Trophoblast cell (in vitro differentiated cells and primary cell): ENCODE measurements at regions not wholly inside any gene's neighbourhood (a gene's known extent, or its start where the extent isn't known, plus 50 kb on each side); places are given as distances from the start of the nearest gene placed in this dataset.
A peak's percentile ranks its signal among the peaks of the same experiment; 100 is the strongest.

Experiments
- DNase-seq, 2 donors: peaks; one replicate each; pipeline ENCODE4 v3.0.0-alpha.2; 2016
- H2AFZ ChIP-seq: 2 replicates; pipeline ENCODE4 v1.6.1; 2013; ENCODE audit warnings: low read length, moderate library complexity, mild to moderate bottlenecking; ENCODE audit not compliant: insufficient read depth, poor library complexity
- H2AK5ac ChIP-seq: 2 replicates; pipeline ENCODE4 v1.6.1; 2013; ENCODE audit warnings: mild to moderate bottlenecking, low read length
- H2BK120ac ChIP-seq: 2 replicates; pipeline ENCODE4 v1.6.1; 2013; ENCODE audit warnings: low read length, mild to moderate bottlenecking, moderate library complexity; ENCODE audit not compliant: insufficient read depth, poor library complexity
- H2BK12ac ChIP-seq: 2 replicates; pipeline ENCODE4 v1.6.1; 2013; ENCODE audit warnings: mild to moderate bottlenecking, low read length, moderate library complexity
- H2BK5ac ChIP-seq: 2 replicates; pipeline ENCODE4 v1.6.1; 2013; ENCODE audit warnings: low read length, low read depth, moderate library complexity, mild to moderate bottlenecking; ENCODE audit not compliant: poor library complexity
- H3K14ac ChIP-seq: 2 replicates; pipeline ENCODE4 v1.6.1; 2013; ENCODE audit warnings: mild to moderate bottlenecking, low read length
- H3K18ac ChIP-seq: 2 replicates; pipeline ENCODE4 v1.6.1; 2013; ENCODE audit warnings: mild to moderate bottlenecking, low read length
- H3K23ac ChIP-seq: 2 replicates; pipeline ENCODE4 v1.6.1; 2013; ENCODE audit warnings: low read length
- H3K27ac ChIP-seq: 2 replicates; pipeline ENCODE4 v1.5.1; 2013; ENCODE audit warnings: low read depth, mild to moderate bottlenecking, inconsistent platforms, low read length, moderate library complexity
- H3K27me3 ChIP-seq: 2 replicates; pipeline ENCODE4 v1.6.1; 2013; ENCODE audit warnings: inconsistent platforms, mild to moderate bottlenecking, low read length, moderate library complexity; ENCODE audit not compliant: insufficient read depth
- H3K36me3 ChIP-seq, 2 experiments: 1 replicate in 1 of 2; 2 replicates in 1 of 2; pipeline ENCODE4 v1.6.1; 2013; ENCODE audit warnings: low read length in 2 of 2, mild to moderate bottlenecking in 2 of 2, moderate library complexity in 1 of 2; ENCODE audit not compliant: insufficient read depth in 2 of 2, control insufficient read depth in 1 of 2
- H3K4ac ChIP-seq: 2 replicates; pipeline ENCODE4 v1.6.1; 2013; ENCODE audit warnings: low read depth, mild to moderate bottlenecking, low read length, moderate library complexity
- H3K4me1 ChIP-seq, 2 experiments: 1 replicate in 1 of 2; 2 replicates in 1 of 2; pipeline ENCODE4 v1.6.1; 2013; ENCODE audit warnings: low read length in 2 of 2, mild to moderate bottlenecking in 2 of 2, moderate library complexity in 1 of 2; ENCODE audit not compliant: insufficient read depth in 2 of 2, control insufficient read depth in 1 of 2
- H3K4me2 ChIP-seq: 2 replicates; pipeline ENCODE4 v1.6.1; 2013; ENCODE audit warnings: inconsistent platforms, mild to moderate bottlenecking, low read length, moderate library complexity
- H3K4me3 ChIP-seq: 2 replicates; pipeline ENCODE4 v1.5.1; 2013; ENCODE audit warnings: mild to moderate bottlenecking, low read depth, low read length, inconsistent platforms
- H3K79me1 ChIP-seq: one replicate; pipeline ENCODE4 v1.6.1; 2013; ENCODE audit warnings: low read length
- H3K79me2 ChIP-seq: 2 replicates; pipeline ENCODE4 v1.6.1; 2013; ENCODE audit warnings: low read length, mild to moderate bottlenecking; ENCODE audit not compliant: control insufficient read depth, insufficient read depth, poor library complexity
- H3K9ac ChIP-seq: 2 replicates; pipeline ENCODE4 v1.6.1; 2013; ENCODE audit warnings: mild to moderate bottlenecking, low read length
- H3K9me3 ChIP-seq: 2 replicates; pipeline ENCODE4 v1.6.1; 2013; ENCODE audit warnings: low read depth, mild to moderate bottlenecking, control low read depth, inconsistent platforms, low read length; ENCODE audit not compliant: insufficient read depth
- H4K12ac ChIP-seq: 2 replicates; pipeline ENCODE4 v1.6.1; 2013; ENCODE audit warnings: low read depth, mild to moderate bottlenecking, low read length, moderate library complexity
- H4K8ac ChIP-seq: 2 replicates; pipeline ENCODE4 v1.6.1; 2013; ENCODE audit warnings: low read depth, mild to moderate bottlenecking, low read length, moderate library complexity
- H4K91ac ChIP-seq: one replicate; pipeline ENCODE4 v1.6.1; 2013; ENCODE audit warnings: low read depth, mild to moderate bottlenecking, low read length, moderate library complexity
- WGBS: extraction: QIAGEN DNeasy Blood & Tissue Kit; methylation state at CpG from one replicate; pipeline ENCODE4 v1.1.7; 2013; ENCODE audit warnings: missing lambda C conversion rate; ENCODE audit not compliant: insufficient read length, insufficient coverage; ENCODE audit errors: extremely low coverage; 5-methylcytosine and 5-hydroxymethylcytosine counted together

DNA sequence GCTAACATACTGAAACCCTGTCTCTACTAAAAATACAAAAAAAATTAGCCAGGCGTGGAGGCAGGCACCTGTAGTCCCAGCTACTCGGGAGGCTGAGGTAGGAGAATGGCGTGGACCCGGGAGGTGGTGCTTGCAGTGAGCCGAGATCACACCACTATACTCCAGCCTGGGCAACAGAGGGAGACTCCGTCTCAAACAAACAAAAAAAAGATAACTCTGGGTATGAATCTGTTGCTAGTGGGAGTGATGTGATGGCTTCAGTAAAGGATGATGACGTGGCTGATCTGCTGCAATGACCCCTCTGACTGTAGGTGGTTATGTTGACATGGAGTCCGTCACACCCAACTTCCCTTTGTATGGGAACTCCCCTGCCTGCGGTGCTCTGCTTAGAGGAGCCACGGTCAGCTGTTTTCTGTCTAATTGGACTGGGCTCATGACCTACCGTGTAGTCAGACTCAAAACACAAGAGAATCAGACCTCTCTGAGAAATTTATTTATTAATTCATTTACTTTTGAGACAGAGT lies 59.1 kb upstream of the MED13L start:
- WGBS: no CpG with 5 or more reads among the region's 11 CpGs
- Histone ChIP-seq H2AFZ (no peak overlapping the region), H3K23ac (no peak overlapping the region), H3K14ac (no peak overlapping the region), H3K9ac (no peak overlapping the region), H3K79me2 (no peaks in the 10 kb centered on the region), H3K36me3 (no peaks in the 10 kb centered on the region), H4K12ac (no peak overlapping the region), H3K4me3 (no peak overlapping the region), H2BK120ac (no peak overlapping the region), H3K79me1 (no peaks in the 10 kb centered on the region), H2BK5ac (no peak overlapping the region), H3K27me3 (no peaks in the 10 kb centered on the region), H3K18ac (no peak overlapping the region), H3K27ac (no peak overlapping the region), H3K4me1 (peaks cover 2 to 5% of the 10 kb centered on the region in 2 experiments), H4K8ac (no peak overlapping the region), H4K91ac (no peak overlapping the region), H2BK12ac (no peak overlapping the region), H3K9me3 (no peaks in the 10 kb centered on the region), H3K4me2 (no peak overlapping the region), H2AK5ac (no peak overlapping the region), H3K4ac (no peak overlapping the region)
- DNase-seq: peak; percentile 80 to 86

DNA sequence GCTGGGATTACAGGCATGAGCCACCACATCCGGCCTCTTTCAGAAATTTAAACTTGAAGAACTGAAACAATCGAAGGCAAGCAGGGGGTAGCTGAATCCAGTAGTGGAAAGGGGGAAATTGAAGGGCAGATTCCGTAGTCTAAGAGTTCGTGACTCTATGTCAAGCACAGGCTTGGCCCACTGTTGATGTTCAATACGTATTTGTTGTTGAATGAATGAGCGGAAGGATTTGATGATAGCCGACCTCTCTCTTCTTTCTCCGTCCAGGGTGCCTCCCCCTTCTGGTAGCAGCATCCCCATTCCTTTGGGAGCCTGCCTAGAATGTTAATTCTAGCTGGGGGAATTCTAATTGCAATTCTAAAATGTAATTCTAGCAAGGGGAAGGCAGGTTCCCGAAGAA lies 59.8 kb upstream of the MED13L start:
- no peak overlapping the region for H3K18ac ChIP-seq
- H3K27ac ChIP-seq: no peak overlapping the region
- no peak overlapping the region for H3K4me2 ChIP-seq
- H3K79me1 ChIP-seq: no peaks in the 10 kb centered on the region
- H3K4me3 ChIP-seq: no peak overlapping the region
- H3K23ac ChIP-seq: no peak overlapping the region
- no peaks in the 10 kb centered on the region for H3K79me2 ChIP-seq
- H3K4ac ChIP-seq: no peak overlapping the region
- H2BK12ac ChIP-seq: no peak overlapping the region
- no peak overlapping the region for H2BK5ac ChIP-seq
- H3K14ac ChIP-seq: no peak overlapping the region
- no peak overlapping the region for H2BK120ac ChIP-seq
- H2AFZ ChIP-seq: no peak overlapping the region
- no peak overlapping the region for H4K12ac ChIP-seq
- no peak overlapping the region for H3K9ac ChIP-seq
- H3K36me3 ChIP-seq: no peaks in the 10 kb centered on the region
- H3K4me1 ChIP-seq: peaks cover 2 to 5% of the 10 kb centered on the region in 2 experiments
- DNase-seq: no peak
- no peak overlapping the region for H2AK5ac ChIP-seq
- no peaks in the 10 kb centered on the region for H3K9me3 ChIP-seq
- no peak overlapping the region for H4K8ac ChIP-seq
- no peak overlapping the region for H4K91ac ChIP-seq
- WGBS: no CpG with 5 or more reads among the region's 9 CpGs
- no peaks in the 10 kb centered on the region for H3K27me3 ChIP-seq

DNA sequence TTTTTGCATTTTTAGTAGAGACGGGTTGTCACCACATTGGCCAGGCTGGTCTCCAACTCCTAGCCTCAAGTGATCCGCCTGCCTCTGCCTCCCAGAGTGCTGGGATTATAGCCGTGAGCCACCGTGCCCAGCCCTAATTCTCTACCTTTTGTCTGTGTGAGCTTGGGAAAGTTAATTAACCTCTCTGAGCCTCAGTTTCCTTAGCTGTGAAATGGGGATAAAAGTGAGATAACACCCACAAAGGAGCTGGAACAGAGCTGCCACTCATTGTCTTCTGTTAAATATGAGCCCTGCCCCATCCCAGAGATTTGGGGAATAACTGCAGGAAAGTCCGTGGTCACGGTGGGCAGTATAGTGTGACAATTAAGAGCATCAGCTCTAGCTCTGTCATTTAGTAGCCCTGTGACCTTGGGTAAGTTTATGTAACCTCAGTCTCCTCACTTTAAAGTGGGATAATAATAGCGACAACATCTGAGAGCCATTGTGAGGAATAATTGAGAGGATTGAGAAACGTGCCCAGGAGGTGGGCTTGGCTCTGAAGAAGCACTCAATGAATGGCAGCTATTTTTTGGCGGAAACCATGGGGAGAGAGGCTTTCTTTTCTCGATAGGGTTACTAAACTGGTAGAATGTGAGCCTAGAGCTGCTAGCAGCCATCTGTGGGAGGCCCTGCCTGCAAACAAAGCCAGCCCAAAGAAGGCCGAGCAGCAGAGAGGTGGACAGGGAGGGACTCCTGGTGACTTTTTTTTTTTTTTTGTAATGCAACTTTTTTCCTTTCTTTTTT lies 60.8 kb upstream of the MED13L start:
- H3K4ac ChIP-seq: no peak overlapping the region
- H3K79me1 ChIP-seq: no peaks in the 10 kb centered on the region
- H3K23ac ChIP-seq: no peak overlapping the region
- no peak overlapping the region for H2BK12ac ChIP-seq
- H4K91ac ChIP-seq: no peak overlapping the region
- H2BK5ac ChIP-seq: no peak overlapping the region
- H3K27ac ChIP-seq: no peak overlapping the region
- no peaks in the 10 kb centered on the region for H3K9me3 ChIP-seq
- H3K4me3 ChIP-seq: no peak overlapping the region
- H2AFZ ChIP-seq: no peak overlapping the region
- H2AK5ac ChIP-seq: no peak overlapping the region
- H4K12ac ChIP-seq: no peak overlapping the region
- H3K9ac ChIP-seq: no peak overlapping the region
- H3K18ac ChIP-seq: no peak overlapping the region
- H4K8ac ChIP-seq: no peak overlapping the region
- no peak overlapping the region for H2BK120ac ChIP-seq
- H3K36me3 ChIP-seq: no peaks in the 10 kb centered on the region
- no peaks in the 10 kb centered on the region for H3K27me3 ChIP-seq
- no peaks in the 10 kb centered on the region for H3K4me1 ChIP-seq
- H3K79me2 ChIP-seq: no peaks in the 10 kb centered on the region
- H3K14ac ChIP-seq: no peak overlapping the region
- peak in 1 of 2 donors; percentile 35 for DNase-seq
- no peak overlapping the region for H3K4me2 ChIP-seq
- WGBS: no CpG with 5 or more reads among the region's 11 CpGs

DNA sequence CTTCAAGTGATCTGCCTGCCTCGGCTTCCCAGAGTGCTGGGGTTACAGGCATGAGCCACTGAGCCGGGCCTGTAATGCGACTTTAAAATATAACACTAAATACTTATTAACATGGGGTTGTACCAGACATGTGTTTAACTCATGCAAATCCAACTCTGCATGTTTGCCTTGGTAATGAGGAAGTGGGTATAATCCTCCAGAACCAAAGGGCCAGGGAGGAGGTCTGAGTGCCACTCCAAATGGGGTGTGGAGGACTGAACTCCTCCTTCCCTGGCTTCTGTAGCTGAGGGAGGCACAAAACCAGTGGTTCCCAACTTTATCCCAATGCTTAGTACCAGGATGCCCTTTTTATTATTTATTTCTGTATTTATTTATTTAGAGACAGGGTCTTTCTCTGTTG lies 61.6 kb upstream of the MED13L start:
- Histone ChIP-seq H3K9ac (no peak overlapping the region), H2AFZ (no peak overlapping the region), H3K18ac (no peak overlapping the region), H3K36me3 (no peaks in the 10 kb centered on the region), H3K23ac (no peak overlapping the region), H3K4me1 (no peaks in the 10 kb centered on the region), H3K4me2 (no peak overlapping the region), H3K4me3 (no peak overlapping the region), H4K12ac (no peak overlapping the region), H3K14ac (no peak overlapping the region), H3K4ac (no peak overlapping the region), H4K8ac (no peak overlapping the region), H3K79me1 (no peaks in the 10 kb centered on the region), H2BK5ac (no peak overlapping the region), H4K91ac (no peak overlapping the region), H3K9me3 (no peaks in the 10 kb centered on the region), H2BK12ac (no peak overlapping the region), H2BK120ac (no peak overlapping the region), H3K27me3 (no peaks in the 10 kb centered on the region), H3K79me2 (no peaks in the 10 kb centered on the region), H3K27ac (no peak overlapping the region), H2AK5ac (no peak overlapping the region)
- WGBS: no CpG with 5 or more reads among the region's 3 CpGs
- DNase-seq: no peak
